ENCODE measurements at regions not wholly inside any gene's neighbourhood (a gene's known extent, or its start where the extent isn't known, plus 50 kb on each side); places are given as distances from the start of the nearest gene placed in this dataset.

DNA sequence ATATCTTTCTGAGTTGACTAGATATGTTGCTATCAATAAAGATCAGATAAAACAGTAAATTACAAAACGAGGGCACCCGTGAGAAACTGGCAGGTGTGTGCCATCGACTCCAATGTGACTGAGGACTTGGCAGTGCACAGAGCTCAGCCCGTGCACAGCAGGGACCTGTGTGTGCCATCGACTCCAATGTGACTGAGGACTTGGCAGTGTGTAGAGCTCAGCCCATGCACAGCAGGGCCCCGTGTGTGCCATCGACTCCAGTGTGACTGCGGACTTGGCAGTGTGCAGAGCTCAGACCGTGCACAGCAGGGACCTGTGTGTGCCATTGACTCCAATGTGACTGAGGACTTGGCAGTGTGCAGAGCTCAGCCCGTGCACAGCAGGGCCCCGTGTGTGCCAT is 347.2 kb upstream of the B3GAT1 start:
- no peaks in the 10 kb centered on the region for H3K27me3 ChIP-seq (ENCODE audit: insufficient read depth, low read length)
- no peak overlapping the region for H3K4me2 ChIP-seq (ENCODE audit: low read length)
- H3K4me3 ChIP-seq (ENCODE audit: low read depth, low read length, poor library complexity, severe bottlenecking), result no peak overlapping the region
- no peaks in the 10 kb centered on the region for H3K9me2 ChIP-seq (ENCODE audit: low read depth, low read length)
- H4K20me1 ChIP-seq (ENCODE audit: insufficient read depth, low read length), result no peaks in the 10 kb centered on the region
- H3K27ac ChIP-seq (ENCODE audit: low read depth, low read length, poor library complexity, severe bottlenecking), result no peak overlapping the region
- H3K36me3 ChIP-seq (ENCODE audit: insufficient read depth, low read length), result no peaks in the 10 kb centered on the region
- no peaks in the 10 kb centered on the region for H3K4me1 ChIP-seq (ENCODE audit: insufficient read depth, low read length, severe bottlenecking)
- H2AFZ ChIP-seq (ENCODE audit: low read length), result no peak overlapping the region
- no peaks in the 10 kb centered on the region for H3K9me3 ChIP-seq (ENCODE audit: low read length)
- TF ChIP-seq, protein P1, sequence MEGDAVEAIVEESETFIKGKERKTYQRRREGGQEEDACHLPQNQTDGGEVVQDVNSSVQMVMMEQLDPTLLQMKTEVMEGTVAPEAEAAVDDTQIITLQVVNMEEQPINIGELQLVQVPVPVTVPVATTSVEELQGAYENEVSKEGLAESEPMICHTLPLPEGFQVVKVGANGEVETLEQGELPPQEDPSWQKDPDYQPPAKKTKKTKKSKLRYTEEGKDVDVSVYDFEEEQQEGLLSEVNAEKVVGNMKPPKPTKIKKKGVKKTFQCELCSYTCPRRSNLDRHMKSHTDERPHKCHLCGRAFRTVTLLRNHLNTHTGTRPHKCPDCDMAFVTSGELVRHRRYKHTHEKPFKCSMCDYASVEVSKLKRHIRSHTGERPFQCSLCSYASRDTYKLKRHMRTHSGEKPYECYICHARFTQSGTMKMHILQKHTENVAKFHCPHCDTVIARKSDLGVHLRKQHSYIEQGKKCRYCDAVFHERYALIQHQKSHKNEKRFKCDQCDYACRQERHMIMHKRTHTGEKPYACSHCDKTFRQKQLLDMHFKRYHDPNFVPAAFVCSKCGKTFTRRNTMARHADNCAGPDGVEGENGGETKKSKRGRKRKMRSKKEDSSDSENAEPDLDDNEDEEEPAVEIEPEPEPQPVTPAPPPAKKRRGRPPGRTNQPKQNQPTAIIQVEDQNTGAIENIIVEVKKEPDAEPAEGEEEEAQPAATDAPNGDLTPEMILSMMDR (IDR thresholded peaks at IDR 0.05; ENCODE audit: low read length), result no peak
- H3F3A ChIP-seq (ENCODE audit: insufficient read depth, low read length), result no peaks in the 10 kb centered on the region
- H3K79me2 ChIP-seq (ENCODE audit: insufficient read depth, low read length), result no peaks in the 10 kb centered on the region
- no peak overlapping the region for H3K9ac ChIP-seq (ENCODE audit: low read length)

DNA sequence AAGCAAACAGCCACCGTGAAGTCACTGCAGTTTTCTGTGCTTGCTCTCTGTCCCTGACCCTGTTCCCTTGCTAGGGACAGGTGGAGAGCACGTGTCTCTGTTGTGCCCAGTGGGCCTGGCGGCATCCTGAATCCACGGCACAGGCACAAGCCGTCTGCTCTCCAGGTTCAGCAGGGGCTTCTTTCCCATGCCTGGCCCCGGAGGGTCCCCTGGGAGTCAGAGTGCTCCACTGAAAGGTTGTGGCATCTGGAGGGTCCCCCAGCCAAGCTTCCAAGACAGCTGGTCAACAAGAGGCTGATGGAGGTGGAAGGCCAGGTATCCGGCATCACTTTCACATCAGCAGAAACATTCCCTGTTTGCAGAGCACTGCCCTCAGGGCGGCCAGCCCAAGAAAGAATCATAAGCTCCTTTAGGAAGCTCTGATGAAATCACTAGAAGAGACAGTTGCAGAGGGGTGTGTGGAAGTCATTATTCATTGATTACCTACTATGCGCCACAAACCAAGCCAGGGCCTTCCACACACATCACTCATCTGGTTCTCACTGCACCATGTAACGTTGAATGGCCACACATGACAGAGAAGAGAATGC is 346.4 kb upstream of the B3GAT1 start:
- Histone ChIP-seq H3K9me2 (ENCODE audit: low read depth, low read length) (no peaks in the 10 kb centered on the region), H3F3A (ENCODE audit: insufficient read depth, low read length) (no peaks in the 10 kb centered on the region), H3K27ac (ENCODE audit: low read depth, low read length, poor library complexity, severe bottlenecking) (no peak overlapping the region), H3K9me3 (ENCODE audit: low read length) (no peaks in the 10 kb centered on the region), H2AFZ (ENCODE audit: low read length) (no peak overlapping the region), H3K36me3 (ENCODE audit: insufficient read depth, low read length) (no peaks in the 10 kb centered on the region), H3K4me3 (ENCODE audit: low read depth, low read length, poor library complexity, severe bottlenecking) (no peak overlapping the region), H3K9ac (ENCODE audit: low read length) (no peak overlapping the region), H4K20me1 (ENCODE audit: insufficient read depth, low read length) (no peaks in the 10 kb centered on the region), H3K27me3 (ENCODE audit: insufficient read depth, low read length) (no peaks in the 10 kb centered on the region), H3K4me2 (ENCODE audit: low read length) (no peak overlapping the region), H3K79me2 (ENCODE audit: insufficient read depth, low read length) (no peaks in the 10 kb centered on the region), H3K4me1 (ENCODE audit: insufficient read depth, low read length, severe bottlenecking) (no peaks in the 10 kb centered on the region)
- TF ChIP-seq EZH2 (IDR thresholded peaks at IDR 0.05; ENCODE audit: borderline replicate concordance, low read length), result no peak
- TF ChIP-seq, protein P1 (IDR thresholded peaks at IDR 0.05; ENCODE audit: low read length), result no peak

DNA sequence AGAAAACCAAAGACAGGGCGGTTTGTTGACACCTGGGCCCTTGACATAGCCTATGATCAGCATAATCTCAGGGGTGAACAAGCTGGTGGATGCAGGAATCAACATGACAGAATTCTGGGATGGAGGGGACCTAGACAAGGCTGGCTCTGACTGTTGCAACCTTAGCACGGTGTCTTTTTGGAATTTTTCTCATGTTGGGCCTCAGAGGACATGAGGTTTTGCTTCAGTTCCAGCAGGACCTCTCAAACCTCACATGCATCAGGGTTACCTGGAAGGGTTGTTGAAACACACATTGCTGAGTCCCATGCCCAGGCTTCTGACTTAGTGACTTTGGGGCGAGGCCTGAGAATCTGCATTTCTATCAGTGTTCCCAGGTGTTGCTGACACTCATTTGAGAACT is 345.6 kb upstream of the B3GAT1 start:
- no peaks in the 10 kb centered on the region for H3K4me1 ChIP-seq (ENCODE audit: insufficient read depth, low read length, severe bottlenecking)
- H3K9me3 ChIP-seq (ENCODE audit: low read length), result no peaks in the 10 kb centered on the region
- H4K20me1 ChIP-seq (ENCODE audit: insufficient read depth, low read length), result no peaks in the 10 kb centered on the region
- no peak overlapping the region for H3K27ac ChIP-seq (ENCODE audit: low read depth, low read length, poor library complexity, severe bottlenecking)
- TF ChIP-seq, protein P1 (IDR thresholded peaks at IDR 0.05; ENCODE audit: low read length), result no peak
- TF ChIP-seq EZH2 (IDR thresholded peaks at IDR 0.05; ENCODE audit: borderline replicate concordance, low read length), result no peak
- H3K27me3 ChIP-seq (ENCODE audit: insufficient read depth, low read length), result no peaks in the 10 kb centered on the region
- H3F3A ChIP-seq (ENCODE audit: insufficient read depth, low read length), result no peaks in the 10 kb centered on the region
- H2AFZ ChIP-seq (ENCODE audit: low read length), result no peak overlapping the region
- no peak overlapping the region for H3K9ac ChIP-seq (ENCODE audit: low read length)
- H3K9me2 ChIP-seq (ENCODE audit: low read depth, low read length), result no peaks in the 10 kb centered on the region
- H3K36me3 ChIP-seq (ENCODE audit: insufficient read depth, low read length), result no peaks in the 10 kb centered on the region
- H3K4me2 ChIP-seq (ENCODE audit: low read length), result no peak overlapping the region
- no peak overlapping the region for H3K4me3 ChIP-seq (ENCODE audit: low read depth, low read length, poor library complexity, severe bottlenecking)
- H3K79me2 ChIP-seq (ENCODE audit: insufficient read depth, low read length), result no peaks in the 10 kb centered on the region

All from OCI-LY1 (cell line).